ENCODE measurements at regions not wholly inside any gene's neighbourhood (a gene's known extent, or its start where the extent isn't known, plus 50 kb on each side); places are given as distances from the start of the nearest gene placed in this dataset.

DNA sequence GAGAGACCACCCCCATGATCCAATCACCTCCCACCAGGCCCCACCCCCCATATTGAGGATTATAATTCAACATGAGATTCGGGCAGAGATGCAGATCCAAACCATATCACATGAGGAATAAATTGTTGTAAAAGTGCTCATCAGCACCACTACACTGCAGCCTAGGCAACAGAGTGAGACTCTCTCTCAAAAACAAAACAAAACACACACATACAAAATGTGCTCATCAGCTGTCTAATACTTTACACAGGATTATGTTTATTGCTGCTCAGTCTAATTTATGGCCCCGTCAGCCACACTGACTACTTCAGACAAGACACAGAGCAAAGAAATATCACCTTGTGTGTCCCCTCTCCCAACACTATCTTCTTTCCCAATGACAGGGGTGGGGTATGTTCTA is 72.9 kb upstream of the PPM1J start:
- DNase-seq (ENCODE audit: low read depth in 2 of 2), result no peak

DNA sequence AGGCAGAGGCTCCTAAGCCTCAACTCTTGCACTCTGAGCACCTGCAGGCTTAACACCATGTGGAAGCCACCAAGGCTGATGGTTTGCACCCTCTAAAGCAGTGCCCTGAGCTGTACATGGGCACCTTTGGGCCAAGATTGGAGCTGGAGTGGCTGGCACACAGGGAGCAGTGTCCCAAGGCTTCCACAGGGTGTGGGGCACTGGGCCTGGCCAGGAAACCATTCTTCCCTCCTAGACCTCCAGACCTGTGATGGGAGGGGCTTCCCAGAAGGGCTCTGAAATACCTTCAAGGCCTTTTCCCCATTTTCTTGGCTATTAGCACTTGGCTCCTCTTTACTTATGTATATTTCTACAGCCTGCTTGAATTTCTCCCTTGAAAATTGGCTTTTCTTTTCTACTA is 67.9 kb upstream of the PPM1J start:
- DNase-seq (ENCODE audit: low read depth in 2 of 2), result no peak

DNA sequence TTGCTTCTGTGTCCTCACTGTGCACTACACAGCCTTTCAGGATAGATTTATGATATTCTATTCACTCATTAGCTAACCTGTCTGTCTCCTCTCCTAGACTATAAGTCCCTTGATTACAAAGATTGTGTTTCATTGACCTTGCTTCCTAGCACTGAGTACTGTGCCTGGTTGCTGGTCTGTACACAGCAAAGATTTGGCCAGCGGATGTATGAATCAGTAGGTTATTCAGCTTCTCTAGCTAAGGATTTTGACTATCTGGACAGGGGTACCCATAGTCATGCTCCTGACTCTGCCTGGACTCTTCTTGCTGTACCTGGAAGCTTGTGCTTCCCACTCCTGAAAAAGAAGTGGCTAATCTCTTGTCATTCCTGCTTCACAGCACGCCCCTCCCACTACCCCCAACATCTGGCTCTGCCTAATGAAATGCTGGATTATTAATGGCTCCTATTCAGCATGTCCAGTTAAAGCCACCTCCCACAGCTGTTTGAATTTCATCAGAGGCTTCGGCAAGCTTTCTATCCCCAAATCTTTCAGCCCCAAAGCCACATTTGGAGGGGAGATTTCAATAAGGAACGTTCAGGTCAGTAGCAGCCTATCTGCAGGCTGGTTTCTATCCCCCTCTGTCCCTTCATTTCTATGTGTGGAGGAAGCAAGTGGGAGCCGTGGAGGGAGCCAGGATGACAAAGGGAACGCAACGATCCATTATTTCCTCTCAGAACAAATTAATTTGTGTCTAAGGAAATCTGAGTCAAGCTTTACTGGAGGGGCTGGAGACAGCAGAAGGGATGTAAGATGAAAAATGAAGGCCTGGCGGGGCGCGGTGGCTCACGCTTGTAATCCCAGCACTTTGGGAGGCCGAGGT is 64.8 kb upstream of the PPM1J start:
- DNase-seq (ENCODE audit: low read depth in 2 of 2), result no peak

DNA sequence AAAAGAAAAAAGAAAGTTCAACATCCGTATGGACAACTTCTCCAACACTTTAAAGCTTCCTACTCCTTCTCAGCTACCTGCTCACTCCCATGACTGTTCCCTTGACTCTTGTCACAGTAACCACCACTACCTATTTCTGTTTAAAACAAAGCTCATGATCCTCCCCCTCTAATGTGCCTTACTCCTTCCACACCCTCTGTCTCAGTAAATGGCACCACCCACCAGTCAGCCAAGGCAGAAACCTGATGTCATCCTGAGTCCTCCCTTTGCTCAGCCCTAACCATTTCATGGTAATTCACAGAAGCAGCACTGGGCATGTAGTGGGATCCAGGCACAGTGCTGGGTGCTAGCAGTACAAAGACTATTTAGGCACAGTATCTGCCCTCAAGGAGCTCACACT is 63.0 kb upstream of the PPM1J start:
- no peak for DNase-seq (ENCODE audit: low read depth in 2 of 2)

DNA sequence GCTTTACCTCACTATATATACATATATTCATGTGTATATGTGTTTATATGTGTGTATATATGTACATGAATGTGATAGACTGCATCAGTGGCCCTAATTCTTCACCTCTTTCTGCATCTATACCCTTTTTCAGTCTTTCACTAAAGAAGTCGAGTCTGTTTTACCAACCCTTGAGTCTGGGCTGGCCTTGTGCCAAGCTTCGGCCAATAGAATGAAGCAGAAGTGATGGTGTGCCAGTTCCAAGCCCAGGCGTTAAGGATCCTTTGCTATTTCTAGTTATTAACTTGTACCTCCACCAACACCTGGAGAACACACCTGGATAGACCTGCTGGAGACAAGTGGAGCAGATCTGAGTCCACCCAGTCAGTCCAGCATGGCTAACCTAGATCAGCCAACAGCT is 61.6 kb upstream of the PPM1J start:
- no peak for DNase-seq (ENCODE audit: low read depth in 2 of 2)

DNA sequence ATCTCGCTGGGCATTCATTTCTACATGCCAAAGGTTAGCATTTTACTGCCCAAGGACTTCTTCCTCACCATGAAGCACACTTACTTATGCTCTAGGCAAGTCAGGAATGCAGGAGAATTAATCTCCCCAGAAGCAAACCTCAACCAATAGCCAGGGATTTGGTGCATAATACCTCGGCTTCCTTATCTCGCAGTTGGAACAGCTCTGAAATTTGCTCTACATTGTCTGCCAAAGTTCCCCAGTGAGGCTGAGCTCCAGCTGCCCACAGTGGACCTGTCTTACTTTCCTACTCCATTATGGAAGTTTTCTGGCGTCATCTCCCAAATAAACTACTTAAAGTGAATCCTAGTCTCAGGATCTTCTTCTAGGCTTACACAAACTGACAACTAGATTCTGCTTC is 57.6 kb upstream of the PPM1J start:
- no peak for DNase-seq (ENCODE audit: low read depth in 2 of 2)

DNA sequence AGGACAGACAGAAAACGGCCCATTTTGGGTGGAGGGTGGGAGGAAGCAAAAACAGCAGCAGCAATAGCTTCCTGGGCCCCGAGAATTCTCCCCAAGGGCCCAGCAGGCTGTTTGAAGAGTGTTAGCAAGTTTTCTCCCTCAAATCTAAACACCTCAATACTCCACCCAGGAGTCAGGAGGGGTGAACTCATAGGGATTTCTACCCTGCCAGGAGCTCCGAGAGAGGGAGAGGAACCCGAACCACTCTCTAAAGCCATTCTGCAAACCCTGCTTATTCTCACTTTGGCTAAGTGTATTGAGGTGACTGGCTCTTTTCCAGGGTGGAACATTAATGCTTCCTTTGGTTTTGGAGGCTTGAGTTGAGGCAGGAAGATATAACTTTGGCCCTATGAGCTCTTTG is 55.6 kb upstream of the PPM1J start:
- DNase-seq (ENCODE audit: low read depth in 2 of 2), result no peak

DNA sequence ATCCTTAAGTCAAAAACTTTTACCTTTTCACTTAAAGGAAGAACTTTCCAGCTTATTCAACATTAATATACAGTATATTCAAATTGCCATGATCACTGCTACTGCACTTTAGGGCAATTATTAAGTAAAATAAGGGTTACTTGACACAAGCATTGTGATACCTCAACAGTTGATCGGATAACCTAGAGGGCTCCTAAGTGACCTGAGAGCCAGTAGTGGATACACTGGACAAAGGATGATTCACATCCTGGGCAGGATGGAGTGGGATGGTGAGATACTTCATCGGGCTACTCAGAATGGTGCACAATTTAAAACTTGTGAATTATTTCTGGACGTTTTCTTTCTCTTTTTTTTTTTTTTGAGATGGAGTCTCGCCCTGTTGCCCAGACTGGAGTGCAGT is 54.5 kb upstream of the PPM1J start:
- DNase-seq (ENCODE audit: low read depth in 2 of 2), result no peak

DNA sequence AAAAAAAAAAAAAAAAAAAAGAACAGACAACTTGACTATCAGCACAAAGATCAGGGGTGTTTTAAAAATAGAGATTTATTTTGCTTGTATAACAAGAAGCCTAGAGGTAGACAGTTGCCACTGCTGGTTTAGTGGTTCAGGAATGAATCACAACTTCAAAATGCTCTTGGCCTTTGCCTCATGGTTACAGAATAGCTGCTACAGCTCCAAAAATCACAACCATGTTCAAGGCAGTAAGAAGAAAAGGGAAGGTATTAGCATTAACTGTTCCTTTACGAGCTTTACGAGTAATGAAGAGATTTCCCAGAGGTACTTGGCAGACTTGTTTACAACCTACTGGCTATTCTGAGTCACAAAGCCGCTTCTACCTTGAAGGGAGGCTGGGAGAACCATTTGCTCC is 52.5 kb upstream of the PPM1J start:
- DNase-seq (ENCODE audit: low read depth in 2 of 2), result no peak
